Dermis microvascular lymphatic vessel endothelial cell (primary cell): ENCODE measurements at regions not wholly inside any gene's neighbourhood (a gene's known extent, or its start where the extent isn't known, plus 50 kb on each side); places are given as distances from the start of the nearest gene placed in this dataset.

Experiments
- DNase-seq, 2 donors: peaks; one replicate each; pipeline versions ENCODE4 v3.0.0 to v3.0.0-alpha.2; 2010; ENCODE audit warnings: low read depth in 2 of 2

DNA sequence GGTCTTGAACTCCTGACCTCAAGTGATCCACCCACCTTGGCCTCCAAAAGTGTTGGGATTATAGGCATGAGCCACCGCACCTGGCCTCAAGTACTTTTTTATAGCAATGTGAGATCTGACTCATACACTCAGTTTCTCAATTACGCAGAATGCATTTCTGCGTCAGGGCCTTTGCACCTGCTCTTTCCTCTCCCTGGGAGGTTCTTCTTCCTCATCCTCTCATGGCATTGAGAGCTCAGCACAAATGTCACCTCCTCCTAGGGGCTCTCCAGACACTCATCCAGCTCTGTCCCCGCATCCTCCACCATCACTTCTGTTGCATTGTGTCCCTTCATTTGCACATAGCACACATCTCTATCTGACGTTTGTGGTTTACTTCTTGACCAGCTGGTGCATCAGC is 418.8 kb downstream of the PTPRU start:
- DNase-seq: no peak

DNA sequence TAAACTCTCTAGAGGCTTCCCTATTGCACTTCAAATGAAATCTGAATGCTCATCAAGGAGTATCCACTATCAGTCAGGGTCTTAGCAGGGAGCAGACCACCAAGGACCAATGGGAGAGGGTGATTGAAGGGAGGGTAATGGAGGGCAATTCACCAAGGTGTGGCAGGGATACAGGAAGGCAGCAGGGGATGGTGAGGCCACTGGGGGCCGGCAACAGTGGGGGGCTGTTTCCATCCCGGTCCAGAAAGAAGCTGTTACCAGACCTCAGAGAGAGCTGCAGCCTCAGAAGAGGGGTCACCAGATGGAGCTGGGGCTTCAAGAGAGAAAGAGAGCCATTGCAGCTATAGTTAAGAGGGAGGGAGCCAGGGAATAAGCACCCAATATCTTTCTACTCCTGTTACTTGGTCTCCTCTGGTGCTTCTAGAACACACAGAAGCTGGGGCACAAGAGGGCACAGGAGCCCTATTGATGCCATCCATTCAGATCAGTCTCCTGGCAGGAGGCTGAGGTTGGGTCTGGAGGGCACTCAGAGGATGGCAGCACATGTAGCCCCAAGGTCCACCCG is 417.6 kb downstream of the PTPRU start:
- DNase-seq: no peak

DNA sequence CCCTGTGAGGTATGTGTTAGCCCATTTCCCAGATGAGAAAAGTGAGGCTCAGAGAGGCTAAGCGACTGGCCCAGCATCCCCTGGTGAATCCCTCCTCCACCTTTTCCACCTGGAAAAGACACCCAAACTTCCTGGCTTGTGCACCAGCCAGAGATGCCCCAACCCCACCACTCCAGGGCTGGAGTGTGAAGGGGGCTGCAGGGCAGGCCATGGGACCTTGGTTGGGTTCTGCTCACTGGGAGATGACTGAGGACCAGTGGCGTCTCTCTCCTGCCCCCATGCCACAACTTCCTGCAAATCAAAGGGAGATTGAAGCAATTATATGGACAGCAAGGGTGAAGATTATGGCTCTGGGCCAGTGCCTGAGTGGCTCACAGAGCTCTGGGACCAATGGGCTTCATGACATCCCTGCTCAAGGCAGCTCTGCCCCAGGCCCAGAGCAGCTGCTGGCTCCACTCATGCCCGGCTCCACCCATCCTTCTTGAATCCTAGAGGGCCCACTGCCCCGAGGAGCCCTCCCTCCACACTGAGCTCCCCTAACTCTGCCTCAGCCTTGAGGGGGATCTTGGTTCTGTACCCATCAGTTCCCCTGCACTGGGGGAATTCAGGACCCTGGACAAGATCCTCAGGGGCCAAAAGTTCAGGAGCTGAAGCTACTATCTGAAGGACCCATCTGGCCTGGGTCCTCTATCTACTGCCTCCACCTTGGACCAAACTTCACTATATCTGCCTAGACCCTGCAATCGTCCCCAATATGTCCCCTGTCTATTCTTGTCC is 416.9 kb downstream of the PTPRU start:
- DNase-seq: no peak

DNA sequence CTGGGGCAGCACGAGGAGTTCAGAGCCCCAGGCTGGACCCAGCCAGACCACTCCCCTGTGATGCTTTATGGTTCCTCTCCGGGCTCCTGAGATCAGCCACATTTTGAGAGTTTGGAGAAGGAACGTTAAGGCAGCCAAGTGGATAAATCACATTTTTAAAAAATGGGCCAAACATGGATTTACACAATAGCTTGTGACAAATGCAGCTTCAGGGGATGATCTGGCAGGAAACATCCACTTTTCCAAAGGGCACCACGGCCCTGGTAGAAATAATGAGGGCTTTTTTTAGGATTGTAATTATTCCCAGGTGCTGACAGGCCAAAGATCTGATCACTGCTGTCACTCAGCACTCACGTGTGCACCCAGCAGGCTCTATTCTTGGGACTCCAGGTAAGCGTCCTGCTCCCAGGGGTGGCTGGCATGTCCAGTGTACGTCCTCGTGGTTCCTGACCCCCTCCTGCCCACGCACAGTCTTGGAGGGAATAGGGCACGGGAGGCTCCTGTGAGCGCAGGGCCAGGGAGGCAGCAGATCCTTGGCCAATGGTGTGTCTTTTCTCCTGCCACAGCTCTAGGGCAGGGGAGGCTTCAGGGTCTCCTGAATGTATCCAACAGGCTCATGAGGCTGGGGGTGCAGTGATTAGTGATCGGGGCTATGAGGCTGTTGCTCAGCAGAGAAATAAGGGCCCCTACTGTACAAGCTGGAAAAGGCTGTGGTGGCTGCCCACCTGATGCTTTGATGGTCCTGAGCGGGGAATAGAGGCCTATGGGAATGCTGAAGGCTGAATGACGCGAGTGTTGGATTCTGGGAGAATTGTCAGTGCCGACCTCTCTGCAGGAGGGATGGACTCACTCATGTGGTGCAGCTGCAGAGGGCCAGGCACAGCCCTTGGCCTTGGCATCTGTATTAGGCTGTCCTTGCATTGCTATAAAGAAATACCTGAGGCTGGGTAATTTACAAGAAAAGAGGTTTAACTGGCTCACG is 415.7 kb downstream of the PTPRU start:
- DNase-seq: no peak

DNA sequence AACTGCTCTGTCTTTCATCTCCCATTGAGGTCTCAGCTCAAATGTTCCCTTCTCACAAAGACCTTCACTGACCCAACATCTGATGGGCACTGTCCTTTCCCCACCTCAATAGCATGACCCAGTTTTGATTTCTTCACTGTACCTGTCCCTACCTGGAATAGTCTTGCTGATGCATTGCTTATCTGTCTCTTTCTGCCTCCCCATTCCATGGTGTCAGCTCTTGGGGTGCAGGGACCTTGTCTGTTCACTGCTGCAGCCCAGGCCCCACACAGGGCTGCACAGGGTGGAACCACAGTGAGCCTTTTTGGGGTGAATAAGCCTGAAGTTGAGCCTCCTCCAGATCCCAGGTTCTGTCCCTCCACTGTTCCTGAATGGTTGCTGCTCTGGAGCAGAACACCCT is 414.9 kb downstream of the PTPRU start:
- DNase-seq: no peak

DNA sequence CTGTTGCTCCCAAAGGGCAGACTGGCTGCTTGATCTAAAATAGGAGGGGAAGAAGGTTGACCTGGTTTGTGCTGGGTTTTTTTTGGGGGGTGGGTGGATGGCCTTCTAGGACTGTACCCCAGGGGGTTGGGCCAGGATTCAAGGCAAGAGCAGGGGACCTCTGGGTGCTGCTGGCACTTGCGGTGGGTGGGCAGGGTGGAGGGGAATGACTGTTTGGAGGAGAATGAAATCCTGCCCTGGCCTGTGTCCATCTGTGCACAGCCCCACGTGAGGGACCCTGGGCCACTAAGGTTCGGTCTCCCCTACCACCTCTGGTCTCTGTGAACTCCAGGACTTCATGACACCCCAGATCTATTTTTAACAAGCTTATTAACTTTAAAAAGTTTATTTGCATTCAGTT is 414.2 kb downstream of the PTPRU start:
- DNase-seq: no peak

DNA sequence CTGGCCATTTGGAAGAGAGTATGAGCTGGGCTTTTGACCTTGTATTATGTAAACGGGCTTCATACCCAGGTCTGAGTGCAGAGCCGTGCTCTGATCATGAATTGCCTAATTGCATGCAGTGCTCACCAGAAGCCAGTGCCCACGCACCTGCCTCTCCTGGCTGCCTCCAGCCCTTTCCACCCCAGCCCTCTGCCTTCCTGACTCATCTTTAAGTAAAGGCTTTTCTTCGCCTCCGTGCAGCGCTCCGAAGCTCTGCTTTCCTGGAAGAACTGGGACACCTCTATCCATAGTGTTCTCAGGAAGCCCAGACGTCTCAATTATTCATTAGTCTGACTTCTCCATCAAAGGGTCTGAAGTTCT is 413.7 kb downstream of the PTPRU start:
- DNase-seq: no peak

DNA sequence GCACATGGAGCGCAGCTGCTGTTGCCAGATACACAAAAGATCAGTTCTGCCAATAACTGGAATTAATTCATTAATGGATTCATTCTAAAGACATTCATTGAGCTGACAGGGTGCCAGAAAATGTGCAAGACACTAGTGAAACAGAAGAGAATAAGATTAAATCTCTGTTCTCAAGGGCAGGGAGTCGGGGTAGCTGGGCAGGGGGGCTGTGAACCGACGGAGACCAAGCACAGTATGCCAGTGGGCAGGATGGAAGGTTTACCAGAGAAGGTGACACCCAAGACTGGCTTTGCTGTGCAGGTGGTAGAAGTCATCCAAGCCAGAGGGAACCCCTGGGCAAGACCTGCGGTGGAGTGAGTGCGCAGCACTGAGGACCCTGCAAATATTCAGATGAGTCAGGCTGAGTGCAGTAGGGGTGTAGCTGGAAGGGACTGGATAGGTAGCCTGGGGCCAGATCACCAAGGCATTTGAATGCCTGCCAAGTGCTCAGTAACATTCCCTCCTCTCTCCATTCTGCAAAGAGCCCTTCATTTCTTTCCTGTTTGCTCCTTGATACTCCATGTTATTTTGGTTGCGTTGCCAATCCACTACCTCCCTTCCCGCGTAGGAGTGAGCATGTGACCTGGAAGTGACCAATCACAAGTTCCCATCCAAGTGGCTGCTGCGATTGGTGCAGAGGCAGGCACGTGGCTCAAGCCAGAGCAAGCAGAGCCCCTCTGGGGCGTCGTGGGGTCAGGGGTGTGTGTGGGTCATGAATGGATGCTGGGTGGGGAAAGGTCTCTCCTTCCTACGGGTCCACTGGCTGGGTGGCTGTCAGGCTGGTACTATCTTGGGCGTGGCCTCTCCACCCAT is 413.1 kb downstream of the PTPRU start:
- DNase-seq: no peak

DNA sequence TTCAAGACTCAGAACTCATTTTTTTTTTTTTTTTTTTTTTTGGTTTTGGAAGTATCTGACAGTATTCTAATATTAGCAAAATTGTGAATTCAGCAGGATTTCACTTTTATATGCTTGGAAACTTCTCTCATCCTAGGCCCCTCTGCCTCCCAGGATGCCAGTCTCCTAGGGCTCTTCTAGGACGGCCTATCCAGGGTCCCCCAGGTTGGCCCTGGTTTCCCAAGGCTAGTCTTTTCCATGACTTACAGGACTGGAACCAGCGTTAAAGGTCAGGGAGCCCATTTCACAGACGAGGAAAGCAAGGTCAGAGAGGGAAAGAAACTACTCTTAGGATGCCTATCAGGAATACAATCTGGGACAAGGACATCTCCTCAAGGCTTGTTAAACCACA is 412.5 kb downstream of the PTPRU start:
- DNase-seq: no peak

DNA sequence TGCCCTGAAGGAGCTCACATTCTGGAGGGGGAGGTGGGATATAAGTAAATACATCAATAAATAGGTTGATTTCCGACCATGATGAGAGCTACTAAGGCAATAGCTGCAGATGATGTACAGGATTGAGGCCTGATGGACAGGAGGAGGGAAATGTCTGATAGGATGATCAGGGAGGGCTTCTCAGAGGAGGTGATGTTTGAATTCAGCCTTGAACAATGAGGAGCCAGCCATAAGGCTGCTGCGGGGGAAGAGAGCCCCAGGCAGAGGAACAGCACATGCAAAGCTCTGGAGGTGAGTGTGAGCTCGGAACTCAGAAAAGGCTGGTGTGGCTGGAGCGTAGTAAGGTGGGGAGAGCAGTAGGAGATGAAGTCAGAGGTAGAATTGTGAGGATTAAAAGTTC is 411.7 kb downstream of the PTPRU start:
- no peak for DNase-seq

DNA sequence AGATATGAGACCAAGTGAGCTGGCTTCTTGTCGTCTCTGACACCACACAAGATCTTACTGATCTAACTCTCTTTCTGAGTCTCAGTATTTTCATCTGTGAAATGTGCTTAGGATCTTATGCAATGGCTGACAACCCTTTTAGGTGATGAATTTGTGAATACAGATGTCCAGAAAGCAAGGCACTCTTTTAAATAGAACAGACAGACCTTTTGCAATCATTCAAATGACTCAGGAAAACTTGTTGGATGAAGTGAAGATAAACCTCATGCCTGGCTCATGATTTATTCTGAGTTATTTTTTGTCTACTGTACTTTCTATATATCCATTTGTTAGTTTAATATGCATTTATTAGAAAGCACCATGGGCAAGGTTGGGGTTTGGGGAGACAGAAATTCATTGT is 411.3 kb downstream of the PTPRU start:
- DNase-seq: no peak

DNA sequence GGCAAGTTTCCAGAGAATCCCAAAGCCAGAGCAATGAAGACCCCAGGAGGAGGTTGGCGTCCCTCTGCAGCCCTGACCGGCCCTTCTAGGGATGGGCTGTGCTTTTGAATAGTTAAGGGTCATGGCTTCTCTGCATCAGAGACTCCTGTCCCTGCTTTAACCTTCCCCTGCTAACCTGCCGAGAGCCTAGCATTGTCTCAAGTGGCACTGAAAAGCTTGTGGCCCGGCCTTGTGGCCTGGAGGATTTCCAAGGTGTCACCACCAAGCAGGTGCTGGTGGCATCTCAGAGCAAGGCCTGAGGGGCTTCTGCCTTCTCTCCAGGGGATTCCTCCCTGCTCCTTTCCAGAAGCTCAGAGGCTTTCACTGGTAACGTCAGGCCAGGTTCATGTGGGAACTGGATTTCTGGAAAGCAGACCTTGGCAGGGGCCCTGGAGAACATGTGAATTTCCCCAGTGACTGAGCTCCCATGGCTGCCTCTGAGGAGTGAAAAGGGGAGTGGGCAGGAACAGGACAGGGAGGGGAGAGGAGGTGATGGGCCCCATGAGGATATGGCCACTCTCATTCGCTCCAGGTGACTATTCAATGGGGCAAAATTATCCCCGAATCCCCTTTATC is 409.9 kb downstream of the PTPRU start:
- DNase-seq: no peak

DNA sequence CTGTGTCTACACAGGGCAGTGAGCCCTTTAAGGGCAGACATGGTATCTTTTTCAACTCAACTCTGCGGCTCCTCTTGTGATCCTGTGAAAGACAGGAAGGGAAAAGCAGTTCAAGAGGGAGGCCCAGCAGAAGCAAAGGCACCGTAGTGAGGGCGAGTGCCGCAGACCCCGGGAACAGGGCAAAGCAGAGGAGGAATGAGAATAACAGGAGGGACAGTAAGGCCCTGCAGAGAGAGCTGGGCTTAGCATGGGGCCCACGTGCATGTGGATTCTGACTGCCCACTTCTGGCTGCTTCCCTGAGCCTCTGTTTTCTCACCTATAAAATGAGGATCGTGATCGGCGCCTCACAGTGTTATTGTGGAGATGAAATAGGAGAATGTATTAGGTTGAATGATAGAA is 409.3 kb downstream of the PTPRU start:
- DNase-seq: no peak

DNA sequence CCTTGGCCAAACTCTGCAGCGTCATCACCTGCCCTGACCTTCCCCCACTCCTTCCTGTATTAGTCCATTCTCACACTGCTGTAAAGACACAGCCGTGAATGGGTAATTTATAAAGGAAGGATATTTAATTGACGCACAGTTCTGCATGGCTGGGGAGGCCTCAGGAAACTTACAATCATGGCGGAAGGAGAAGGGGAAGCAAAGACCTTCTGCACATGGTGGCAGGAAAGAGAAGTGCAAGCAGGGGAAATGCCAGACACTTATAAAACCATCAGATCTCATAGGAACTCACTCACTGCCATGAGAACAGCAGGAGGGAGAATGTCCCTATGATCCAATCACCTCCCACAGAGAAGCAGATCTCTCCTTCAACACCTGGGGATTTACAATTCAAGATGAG is 408.5 kb downstream of the PTPRU start:
- peak in 1 of 2 donors; percentile 26 for DNase-seq

DNA sequence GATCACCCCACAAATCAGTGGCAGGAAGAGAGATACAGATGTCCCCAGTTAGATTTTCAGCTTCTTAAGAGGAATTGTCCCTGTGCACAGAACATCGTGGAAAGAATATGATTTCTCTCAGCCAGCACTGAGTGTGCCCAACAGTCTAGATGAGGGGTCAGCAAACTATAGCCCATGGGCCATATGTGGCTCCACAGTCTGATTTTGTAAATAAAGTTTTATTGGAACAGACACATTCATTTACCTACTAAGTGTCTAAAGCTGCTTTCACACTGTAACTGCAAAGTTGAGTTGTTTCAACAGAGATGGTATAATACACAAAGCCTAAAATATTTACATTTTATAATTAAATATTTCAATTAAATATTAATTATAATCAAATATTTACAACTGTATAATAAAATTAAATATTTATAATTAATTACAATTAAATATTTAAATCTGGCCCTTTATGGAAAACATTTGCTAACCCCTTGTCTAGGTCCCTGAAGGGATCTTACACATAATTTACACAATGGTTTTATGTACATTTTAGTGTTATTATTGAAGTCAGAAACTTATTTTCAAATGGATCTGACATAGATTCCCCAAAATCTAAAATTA is 407.6 kb downstream of the PTPRU start:
- no peak for DNase-seq

DNA sequence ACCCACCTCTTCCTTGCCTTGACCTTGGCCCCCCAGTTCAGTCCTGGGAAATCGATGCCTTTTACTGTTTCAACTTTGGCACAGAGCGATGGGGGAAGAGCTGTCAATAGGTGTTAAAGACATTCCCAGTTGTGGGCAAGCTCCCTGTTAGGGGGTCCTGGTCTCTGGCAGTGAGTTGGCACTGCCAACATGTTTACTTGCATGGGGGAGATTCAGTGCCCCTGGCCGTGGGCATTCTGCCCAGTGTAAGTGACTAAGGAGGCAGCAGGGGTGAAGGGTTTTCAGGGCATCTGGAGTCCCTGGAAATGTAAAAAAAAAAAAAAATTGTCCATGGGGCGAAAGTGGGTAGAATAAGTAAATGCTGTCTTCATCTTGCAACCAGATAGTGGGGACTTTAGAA is 407.0 kb downstream of the PTPRU start:
- DNase-seq: no peak

DNA sequence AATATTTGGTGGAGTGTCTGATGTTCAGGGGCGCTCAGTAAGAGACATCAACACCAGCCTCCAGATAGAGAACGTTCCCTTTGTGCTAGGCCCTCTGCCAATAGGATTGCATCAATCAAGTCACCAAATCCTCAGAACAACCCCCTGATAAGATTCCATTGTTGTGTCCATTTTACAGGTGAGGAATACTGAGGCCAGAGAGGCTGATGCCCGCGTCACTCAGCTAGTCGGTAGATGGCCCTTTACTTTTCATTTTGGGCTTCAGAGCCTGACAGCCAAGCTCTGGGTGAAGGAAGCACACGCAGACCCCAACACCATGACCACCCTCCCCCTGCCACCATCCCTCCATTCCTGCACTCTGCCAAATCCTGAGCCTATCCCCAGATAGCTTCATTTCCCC is 406.2 kb downstream of the PTPRU start:
- no peak for DNase-seq

DNA sequence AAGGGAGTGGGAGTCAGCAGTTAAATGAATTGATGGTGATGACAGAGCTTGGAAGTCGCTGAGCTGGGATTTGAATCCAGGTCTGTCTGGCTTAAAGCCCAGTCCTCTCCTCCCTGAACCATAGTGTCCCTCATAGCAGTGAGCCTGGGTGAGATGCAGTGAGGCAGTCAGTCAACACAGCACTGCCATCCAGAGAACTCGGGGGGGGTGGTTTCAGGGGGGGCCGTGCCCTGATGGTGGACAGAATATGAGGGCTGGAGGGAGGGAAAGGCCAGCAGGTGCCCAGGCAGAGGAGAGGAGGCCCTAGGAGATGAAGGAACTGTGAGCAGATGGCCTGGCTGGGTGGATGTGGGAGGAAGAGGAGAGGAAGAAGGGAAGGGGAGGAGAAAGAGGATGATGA is 405.6 kb downstream of the PTPRU start:
- no peak for DNase-seq

DNA sequence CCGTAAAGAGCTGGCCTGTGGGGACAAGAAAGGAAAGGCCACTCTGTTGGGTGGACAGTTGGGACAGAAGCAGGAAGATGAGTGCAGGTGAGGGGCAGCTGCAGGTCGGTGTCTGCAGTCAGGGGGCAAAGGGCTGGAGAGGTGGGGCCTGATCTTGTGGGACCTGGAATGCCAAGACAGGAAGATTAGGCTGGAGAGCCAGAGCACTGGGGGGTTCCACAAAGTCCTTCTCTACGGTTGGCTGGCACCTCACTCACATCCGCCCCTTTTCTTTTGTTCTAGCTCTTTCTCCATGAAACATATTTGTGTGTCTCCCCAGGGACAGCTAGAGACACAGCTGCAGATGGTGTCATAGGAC is 404.1 kb downstream of the PTPRU start:
- DNase-seq: no peak

DNA sequence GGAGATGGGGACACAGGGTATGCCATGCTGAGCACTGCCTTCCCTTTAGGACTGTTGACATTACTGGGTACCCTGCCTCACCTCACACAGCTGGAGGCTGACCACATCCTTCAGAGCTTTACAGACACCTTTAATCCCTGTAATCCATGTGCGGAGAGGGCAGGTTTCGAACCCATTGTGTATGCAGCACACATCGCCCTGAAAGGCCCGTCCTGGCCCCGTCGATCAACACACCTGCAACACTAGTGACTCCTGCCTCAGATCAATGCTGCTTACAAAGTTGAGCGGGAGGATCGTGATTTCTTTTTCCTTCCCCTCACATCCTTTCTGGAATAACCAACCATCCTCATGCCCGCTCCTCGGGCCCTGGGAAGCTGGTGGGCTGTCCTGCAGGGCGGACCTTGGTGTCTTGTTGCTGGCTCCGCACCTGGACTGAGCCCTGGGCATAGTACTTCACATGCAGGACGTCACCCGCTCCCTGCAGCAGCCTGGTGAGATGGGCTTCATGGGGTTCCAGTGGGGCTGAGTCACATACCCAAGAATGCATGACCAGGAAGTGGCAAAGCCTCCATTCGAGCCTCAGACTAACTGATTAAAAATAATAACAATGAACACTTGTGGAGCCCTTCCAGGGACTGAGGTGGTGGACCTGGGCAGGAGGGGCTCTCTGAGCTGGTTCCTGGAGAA is 403.6 kb downstream of the PTPRU start:
- DNase-seq: peak in 1 of 2 donors; percentile 23
